GM18511 (cell line): ENCODE measurements at regions not wholly inside any gene's neighbourhood (a gene's known extent, or its start where the extent isn't known, plus 50 kb on each side); places are given as distances from the start of the nearest gene placed in this dataset.
"Not testable (repeated sequence)": the region's sequence is repeated elsewhere in the genome, so short reads cannot be mapped to it uniquely, and the experiment has no call there.

Source experiments
- ATAC-seq: cut with Tn5 transposase; IDR thresholded peaks from one replicate; pipeline ENCODE4 v1.9.1; 2021; ENCODE audit warnings: mild to moderate bottlenecking, moderate library complexity; ENCODE audit not compliant: unreplicated experiment

- ATAC-seq: no peak
These were observed 326.4 kb upstream of the KIF2B start for GRCh38 chr17:53496356-53496755.

GRCh38 chr17:53492532-53492931 is 330.2 kb upstream of the KIF2B start:
- ATAC-seq: no peak

DNA sequence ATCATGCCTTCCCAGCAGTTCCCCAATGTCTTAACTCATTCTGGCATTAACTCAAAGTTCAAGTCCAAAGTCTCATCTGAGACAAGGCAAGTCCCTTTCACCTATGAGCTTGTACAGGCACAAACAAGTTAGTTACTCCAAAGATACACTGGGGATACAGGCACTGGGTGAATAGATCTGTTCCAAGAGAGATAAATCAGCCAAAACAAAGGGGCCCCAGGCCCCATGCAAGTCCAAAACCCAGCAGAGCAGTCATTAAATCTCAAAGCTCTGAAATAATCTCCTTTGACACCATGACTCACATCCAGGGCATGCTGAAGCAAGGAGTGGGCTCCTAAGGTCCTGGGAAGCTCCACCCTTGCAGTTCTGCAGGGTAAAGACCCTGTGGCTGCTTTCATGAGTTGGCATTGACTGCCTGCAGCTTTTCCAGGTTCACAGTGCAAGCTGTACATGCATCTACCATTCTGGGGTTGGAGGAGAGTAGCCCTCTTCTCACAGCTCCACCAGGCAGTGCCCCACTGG is 332.2 kb upstream of the KIF2B start:
- ATAC-seq: no peak

- ATAC-seq: no peak
These were observed 339.0 kb upstream of the KIF2B start for GRCh38 chr17:53483704-53484103.

DNA sequence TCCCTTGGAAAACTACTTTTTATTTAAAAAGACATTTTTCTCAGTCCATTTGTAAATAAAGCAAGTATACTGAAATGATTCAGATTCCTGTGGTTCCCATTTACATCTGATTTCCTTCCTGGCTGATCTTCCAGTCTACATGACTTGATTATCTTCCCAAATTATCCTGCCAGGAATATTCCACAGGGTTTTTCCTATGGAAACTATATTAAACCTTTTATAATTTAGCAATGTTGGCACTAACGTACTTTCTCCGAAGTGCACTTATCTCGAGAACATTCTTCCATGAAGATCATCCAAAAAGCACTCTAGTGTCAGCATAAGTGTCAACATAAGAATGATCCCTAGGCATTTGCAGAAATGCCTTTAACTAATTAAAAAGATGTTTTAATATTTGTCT is 347.7 kb upstream of the KIF2B start:
- no peak for ATAC-seq

- ATAC-seq: no peak
These were observed 350.1 kb upstream of the KIF2B start for GRCh38 chr17:53472586-53472985.

GRCh38 chr17:53471514-53471913 is 351.2 kb upstream of the KIF2B start:
- no peak for ATAC-seq

DNA sequence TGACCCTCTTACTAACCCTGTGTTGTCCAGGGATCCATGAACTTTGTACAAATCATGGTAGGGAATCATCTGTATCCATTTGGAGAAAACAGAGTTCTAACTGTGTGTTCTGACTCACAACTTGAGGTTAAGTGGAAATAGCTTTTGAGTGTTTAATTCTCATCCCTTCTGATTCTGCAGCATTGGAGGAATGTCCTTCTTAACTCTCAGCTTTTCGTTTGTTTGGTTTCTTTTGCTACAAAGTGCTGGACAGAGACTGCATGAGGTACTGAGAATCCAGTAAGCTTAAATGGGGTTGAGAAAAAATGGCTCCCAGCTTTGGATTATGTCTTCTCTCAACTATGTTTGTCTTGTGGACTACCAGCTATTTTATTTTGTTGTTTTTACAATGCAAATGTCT is 352.1 kb upstream of the KIF2B start:
- no peak for ATAC-seq

- ATAC-seq: no peak
These were observed 356.0 kb upstream of the KIF2B start for GRCh38 chr17:53466733-53467132.

DNA sequence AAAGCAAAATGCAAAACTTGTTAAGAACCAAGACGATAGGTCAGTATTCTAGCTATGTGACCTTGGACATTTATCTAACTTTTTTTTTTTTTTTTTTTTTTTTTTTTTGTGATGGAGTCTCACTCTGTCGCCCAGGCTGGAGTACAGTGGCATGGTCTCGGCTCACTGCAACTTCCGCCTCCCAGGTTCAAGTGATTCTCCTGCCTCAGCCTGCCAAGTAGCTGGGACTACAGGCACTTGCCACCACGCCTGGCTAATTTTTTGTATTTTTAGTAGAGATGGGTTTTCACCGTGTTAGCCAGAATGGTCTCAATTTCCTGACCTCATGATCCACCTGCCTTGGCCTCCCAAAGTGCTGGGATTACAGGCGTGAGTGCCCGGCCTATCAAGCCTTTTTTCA is 358.3 kb upstream of the KIF2B start:
- not testable (repeated sequence) for ATAC-seq

GRCh38 chr17:53463363-53463762 is 359.4 kb upstream of the KIF2B start:
- no peak for ATAC-seq

GRCh38 chr17:53462393-53462811 is 360.3 kb upstream of the KIF2B start:
- no peak for ATAC-seq

GRCh38 chr17:53455943-53456342 is 366.8 kb upstream of the KIF2B start:
- ATAC-seq: not testable (repeated sequence)

DNA sequence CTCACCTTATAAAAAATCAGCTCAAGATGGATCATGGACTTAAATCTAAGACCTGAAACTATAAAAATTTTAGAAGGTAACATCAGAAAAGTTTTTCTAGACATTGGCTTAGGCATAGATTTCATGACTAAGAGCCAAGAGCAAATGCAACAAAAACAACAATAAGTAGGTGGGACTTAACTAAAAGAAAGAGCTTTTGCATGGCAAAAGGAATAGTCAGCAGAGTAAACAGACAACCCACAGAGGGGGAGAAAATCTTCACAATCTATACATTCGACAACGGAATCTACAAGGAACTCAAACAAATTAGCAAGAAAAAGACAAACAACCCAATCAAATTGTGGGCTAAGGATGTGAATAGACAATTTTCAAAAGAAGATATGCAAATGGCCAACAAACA is 368.4 kb upstream of the KIF2B start:
- no peak for ATAC-seq

DNA sequence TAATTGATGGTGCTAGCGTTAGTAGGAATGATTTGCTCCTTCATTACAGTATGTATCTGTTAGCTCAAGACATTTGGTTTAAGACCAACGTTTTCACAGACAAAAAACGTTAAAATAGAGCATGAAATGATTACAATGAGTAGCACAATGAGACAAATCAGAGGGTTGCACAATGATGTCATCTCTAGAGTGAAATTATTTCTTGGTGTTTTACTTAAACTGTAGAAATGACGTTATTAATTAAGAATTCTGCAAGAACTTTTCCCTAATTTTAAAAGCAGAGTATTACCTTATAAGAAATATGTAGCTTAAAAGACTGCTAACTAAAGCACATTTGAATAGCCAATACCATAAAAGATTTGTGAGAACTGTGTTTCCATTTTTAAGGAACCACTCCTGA is 373.4 kb upstream of the KIF2B start:
- ATAC-seq: no peak

GRCh38 chr17:53428913-53429312 is 393.8 kb upstream of the KIF2B start:
- ATAC-seq: no peak

GRCh38 chr17:53426505-53426904 is 396.2 kb upstream of the KIF2B start:
- no peak for ATAC-seq

- no peak for ATAC-seq
These were observed 402.6 kb upstream of the KIF2B start for GRCh38 chr17:53420035-53420641.

DNA sequence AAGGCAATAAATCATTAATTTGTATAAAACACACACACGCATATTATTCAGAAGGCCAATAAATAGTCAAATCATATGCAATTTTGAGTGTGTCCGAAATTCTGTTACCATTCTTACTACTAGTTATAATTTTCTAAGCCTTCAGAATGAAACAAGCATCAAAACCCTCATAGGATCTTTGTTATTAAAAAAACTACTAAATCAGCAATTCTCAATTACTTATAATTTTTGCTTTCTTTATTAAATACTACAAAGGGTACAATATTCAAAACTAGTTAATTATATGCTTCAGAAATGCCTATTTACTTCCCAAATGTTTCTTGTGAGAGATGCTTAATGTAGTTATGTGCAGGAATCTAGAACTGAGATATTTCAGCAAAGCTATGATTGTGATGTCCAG is 413.1 kb upstream of the KIF2B start:
- ATAC-seq: no peak

- no peak for ATAC-seq
These were observed 415.8 kb upstream of the KIF2B start for GRCh38 chr17:53406907-53407306.

GRCh38 chr17:53391197-53391596 is 431.5 kb upstream of the KIF2B start:
- ATAC-seq: no peak

DNA sequence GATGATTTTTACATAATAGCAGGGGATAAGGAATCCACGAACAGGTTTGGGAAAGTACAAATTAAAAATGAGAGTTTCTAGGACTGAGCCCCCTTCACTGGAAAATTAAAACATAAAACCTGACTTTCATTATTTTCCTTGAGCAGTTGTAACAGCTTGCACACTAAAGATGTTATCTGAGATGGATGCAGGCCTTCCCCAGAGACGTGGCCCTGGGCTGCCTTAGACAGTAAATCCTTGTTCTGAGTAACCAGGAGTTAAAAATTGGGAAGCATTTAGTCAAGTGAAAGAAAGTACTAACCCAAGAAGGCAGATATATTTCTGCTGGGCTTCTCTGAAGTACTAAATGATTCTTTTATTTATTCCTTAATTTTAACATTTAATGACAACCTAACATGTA is 432.2 kb upstream of the KIF2B start:
- ATAC-seq: no peak

DNA sequence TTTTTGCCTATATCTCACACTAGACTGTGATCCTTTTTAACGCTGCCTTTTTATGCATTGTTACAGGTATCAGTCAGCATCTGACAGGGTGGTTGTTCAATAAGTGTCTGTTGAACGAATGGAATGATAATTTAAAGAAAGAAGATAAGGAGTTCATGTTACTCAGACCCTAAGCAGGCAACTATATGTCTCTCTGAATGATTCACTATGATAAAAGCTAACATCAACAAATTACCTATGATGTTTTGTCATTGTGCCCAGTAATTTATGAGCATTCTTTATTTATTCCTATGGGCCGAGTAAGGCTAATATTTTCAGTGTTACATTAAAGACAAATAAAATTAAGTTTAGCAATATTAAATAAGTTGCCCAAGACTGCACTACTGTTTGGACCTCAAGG is 435.0 kb upstream of the KIF2B start:
- no peak for ATAC-seq
